OCI-LY3 (cell line): ENCODE measurements at regions not wholly inside any gene's neighbourhood (a gene's known extent, or its start where the extent isn't known, plus 50 kb on each side); places are given as distances from the start of the nearest gene placed in this dataset.

Experiments used
- EZH2phosphoT487 ChIP-seq: fragments of 200-600 bp; shearing (Covaris generic); IDR thresholded peaks from 2 replicates; pipeline ENCODE4 v1.6.1; 2018; ENCODE audit warnings: antibody characterized with exemption, mixed run types, low read depth
- TF ChIP-seq, protein P1 (sequence below): fragments of 200-600, 300-600 bp; sonication (generic); IDR thresholded peaks from 2 replicates; pipeline ENCODE4 v1.5.1; 2014; ENCODE audit warnings: antibody characterized with exemption, low read length, low read depth

- TF ChIP-seq, protein P1, sequence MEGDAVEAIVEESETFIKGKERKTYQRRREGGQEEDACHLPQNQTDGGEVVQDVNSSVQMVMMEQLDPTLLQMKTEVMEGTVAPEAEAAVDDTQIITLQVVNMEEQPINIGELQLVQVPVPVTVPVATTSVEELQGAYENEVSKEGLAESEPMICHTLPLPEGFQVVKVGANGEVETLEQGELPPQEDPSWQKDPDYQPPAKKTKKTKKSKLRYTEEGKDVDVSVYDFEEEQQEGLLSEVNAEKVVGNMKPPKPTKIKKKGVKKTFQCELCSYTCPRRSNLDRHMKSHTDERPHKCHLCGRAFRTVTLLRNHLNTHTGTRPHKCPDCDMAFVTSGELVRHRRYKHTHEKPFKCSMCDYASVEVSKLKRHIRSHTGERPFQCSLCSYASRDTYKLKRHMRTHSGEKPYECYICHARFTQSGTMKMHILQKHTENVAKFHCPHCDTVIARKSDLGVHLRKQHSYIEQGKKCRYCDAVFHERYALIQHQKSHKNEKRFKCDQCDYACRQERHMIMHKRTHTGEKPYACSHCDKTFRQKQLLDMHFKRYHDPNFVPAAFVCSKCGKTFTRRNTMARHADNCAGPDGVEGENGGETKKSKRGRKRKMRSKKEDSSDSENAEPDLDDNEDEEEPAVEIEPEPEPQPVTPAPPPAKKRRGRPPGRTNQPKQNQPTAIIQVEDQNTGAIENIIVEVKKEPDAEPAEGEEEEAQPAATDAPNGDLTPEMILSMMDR = no peak
- TF ChIP-seq EZH2phosphoT487 = no peak
Observed at GRCh38 chr10:53223851-53224250, 451.3 kb upstream of the MBL2 start.
